Fibroblast of pulmonary artery (primary cell): ENCODE measurements at regions not wholly inside any gene's neighbourhood (a gene's known extent, or its start where the extent isn't known, plus 50 kb on each side); places are given as distances from the start of the nearest gene placed in this dataset.

Source experiments
- DNase-seq: peaks from one replicate; pipeline ENCODE4 v3.0.0-alpha.2; 2010; ENCODE audit warnings: low read depth
- H3K4me3 ChIP-seq: replicated peaks from 2 replicates; pipeline ENCODE4 v1.5.1; 2011; ENCODE audit warnings: low read depth, mild to moderate bottlenecking, control low read depth, low read length, moderate library complexity
- CTCF ChIP-seq: IDR thresholded peaks from 2 replicates; pipeline ENCODE4 v1.5.1; 2011; ENCODE audit warnings: mild to moderate bottlenecking, control low read depth, low read length, inconsistent platforms; ENCODE audit errors: missing control alignments

- no peak for TF ChIP-seq CTCF
- no peak overlapping the region for H3K4me3 ChIP-seq
- no peak for DNase-seq
Observed at GRCh38 chr21:29228306-29228705, 70.4 kb upstream of the BACH1 start.

- no peak for TF ChIP-seq CTCF
- DNase-seq, result no peak
- no peak overlapping the region for H3K4me3 ChIP-seq
Observed at GRCh38 chr21:29230551-29231261, 68.0 kb upstream of the BACH1 start.

GRCh38 chr21:29231756-29232529 lies 66.8 kb upstream of the BACH1 start:
- no peak for TF ChIP-seq CTCF
- no peak overlapping the region for H3K4me3 ChIP-seq
- DNase-seq, result no peak

GRCh38 chr21:29232530-29233255 lies 66.0 kb upstream of the BACH1 start:
- H3K4me3 ChIP-seq, result no peak overlapping the region
- peak; percentile 45 for DNase-seq
- no peak for TF ChIP-seq CTCF

GRCh38 chr21:29233256-29233546 lies 65.5 kb upstream of the BACH1 start:
- no peak for TF ChIP-seq CTCF
- DNase-seq, result no peak
- no peak overlapping the region for H3K4me3 ChIP-seq

- no peak for DNase-seq
- no peak overlapping the region for H3K4me3 ChIP-seq
Observed at GRCh38 chr21:29233611-29234540, 64.8 kb upstream of the BACH1 start.

More at GRCh38 chr21:29233611-29234540, 64.8 kb upstream of the BACH1 start:
- no peak for TF ChIP-seq CTCF
